HCT116 (cell line): ENCODE measurements at regions not wholly inside any gene's neighbourhood (a gene's known extent, or its start where the extent isn't known, plus 50 kb on each side); places are given as distances from the start of the nearest gene placed in this dataset.

Source experiments
- POLR2A ChIP-seq: IDR thresholded peaks from 2 replicates; pipeline ENCODE4 v1.7.0; 2011; ENCODE audit warnings: borderline replicate concordance; ENCODE audit not compliant: insufficient read depth, insufficient read length; ENCODE audit errors: extremely low read depth
- TF ChIP-seq, protein P1 (sequence below), 3 experiments: fragments of 200-600 bp in 1 of 3; sonication (generic) in 1 of 3; IDR thresholded peaks in 2 of 3; conservative IDR thresholded peaks in 1 of 3; 2 replicates each; pipeline ENCODE4 v1.5.1; 2012 to 2017; ENCODE audit warnings: low read depth in 2 of 3, low read length in 2 of 3, antibody characterized with exemption in 1 of 3, borderline replicate concordance in 1 of 3, control low read depth in 1 of 3, mild to moderate bottlenecking in 1 of 3, mixed read lengths in 1 of 3, mixed run types in 1 of 3, moderate library complexity in 1 of 3; ENCODE audit not compliant: insufficient read depth in 1 of 3

DNA sequence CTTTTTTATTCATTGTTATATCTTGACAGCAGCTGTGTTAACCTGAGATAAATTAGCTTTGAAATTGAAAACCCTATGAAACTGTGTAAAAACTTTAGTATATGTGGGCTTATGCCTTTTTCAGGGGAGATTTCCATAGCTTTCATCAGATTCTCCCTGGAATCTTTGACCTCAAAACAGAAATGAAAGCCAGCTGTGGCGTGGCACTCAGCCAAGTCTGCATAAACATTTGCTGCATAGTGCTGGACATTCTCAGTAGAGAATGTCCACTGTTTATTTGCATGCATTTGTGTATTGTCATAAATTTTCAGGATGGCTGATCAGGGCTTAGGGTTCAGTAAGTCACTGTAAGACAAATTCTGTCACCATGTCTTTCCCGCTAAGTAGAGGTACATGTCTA is 115.3 kb upstream of the NAP1L1 start:
- no peak for TF ChIP-seq POLR2A
- TF ChIP-seq, protein P1, sequence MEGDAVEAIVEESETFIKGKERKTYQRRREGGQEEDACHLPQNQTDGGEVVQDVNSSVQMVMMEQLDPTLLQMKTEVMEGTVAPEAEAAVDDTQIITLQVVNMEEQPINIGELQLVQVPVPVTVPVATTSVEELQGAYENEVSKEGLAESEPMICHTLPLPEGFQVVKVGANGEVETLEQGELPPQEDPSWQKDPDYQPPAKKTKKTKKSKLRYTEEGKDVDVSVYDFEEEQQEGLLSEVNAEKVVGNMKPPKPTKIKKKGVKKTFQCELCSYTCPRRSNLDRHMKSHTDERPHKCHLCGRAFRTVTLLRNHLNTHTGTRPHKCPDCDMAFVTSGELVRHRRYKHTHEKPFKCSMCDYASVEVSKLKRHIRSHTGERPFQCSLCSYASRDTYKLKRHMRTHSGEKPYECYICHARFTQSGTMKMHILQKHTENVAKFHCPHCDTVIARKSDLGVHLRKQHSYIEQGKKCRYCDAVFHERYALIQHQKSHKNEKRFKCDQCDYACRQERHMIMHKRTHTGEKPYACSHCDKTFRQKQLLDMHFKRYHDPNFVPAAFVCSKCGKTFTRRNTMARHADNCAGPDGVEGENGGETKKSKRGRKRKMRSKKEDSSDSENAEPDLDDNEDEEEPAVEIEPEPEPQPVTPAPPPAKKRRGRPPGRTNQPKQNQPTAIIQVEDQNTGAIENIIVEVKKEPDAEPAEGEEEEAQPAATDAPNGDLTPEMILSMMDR (IDR thresholded peaks at IDR 0.05 in 2 of 3, conservative IDR thresholded peaks at IDR 0.05 in 1 of 3; ENCODE audit: borderline replicate concordance in 1 of 3, insufficient read depth in 1 of 3, low read depth in 2 of 3, low read length in 2 of 3) = no peak
